HUDEP-2 (cell line): ENCODE measurements at regions not wholly inside any gene's neighbourhood (a gene's known extent, or its start where the extent isn't known, plus 50 kb on each side); places are given as distances from the start of the nearest gene placed in this dataset.

ENCODE experiments used
- DNase-seq, 76 experiments: peaks; one replicate each; lab custom pipeline; 2025; ENCODE audit not compliant: unreplicated experiment in 76 of 76; lab: John Stamatoyannopoulos, UW

DNA sequence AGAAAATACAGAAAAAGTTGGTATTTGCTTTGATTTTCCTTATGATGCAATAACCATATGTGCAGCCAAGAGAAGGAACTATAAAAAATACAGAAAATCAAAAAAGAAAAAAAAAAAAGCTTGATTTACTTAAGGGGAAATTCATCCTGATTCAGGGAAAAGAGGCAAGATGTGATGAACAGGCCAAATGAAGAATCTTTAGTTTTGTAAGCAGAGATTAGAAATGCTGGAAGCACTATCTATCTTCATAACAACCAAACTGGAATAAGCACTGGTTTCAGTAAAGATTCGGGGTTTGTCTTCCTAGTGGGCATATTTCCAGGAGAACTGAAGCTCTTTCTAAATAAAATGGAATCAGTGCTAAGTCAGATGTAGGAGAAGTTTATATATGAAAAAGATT is 82.9 kb upstream of the KCNIP4 start:
- no peak for DNase-seq

DNA sequence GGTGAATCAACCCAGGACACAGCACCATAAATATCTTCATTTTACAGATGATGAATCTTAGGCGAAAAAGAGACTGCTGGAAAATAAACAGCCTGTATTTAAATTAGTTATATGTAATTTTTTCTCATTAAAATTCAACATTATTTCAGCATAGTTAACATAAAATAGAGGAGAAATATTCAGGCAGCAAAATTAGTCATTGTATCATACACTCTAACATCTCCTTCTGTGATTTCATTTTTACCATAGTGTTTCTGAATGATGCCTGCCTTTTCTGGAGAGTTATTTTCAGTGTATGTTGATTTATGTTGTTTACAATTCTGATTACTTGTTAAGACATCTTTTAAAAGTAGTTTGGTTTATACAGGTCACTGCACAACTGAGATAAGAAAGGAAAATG is 82.3 kb upstream of the KCNIP4 start:
- no peak for DNase-seq

DNA sequence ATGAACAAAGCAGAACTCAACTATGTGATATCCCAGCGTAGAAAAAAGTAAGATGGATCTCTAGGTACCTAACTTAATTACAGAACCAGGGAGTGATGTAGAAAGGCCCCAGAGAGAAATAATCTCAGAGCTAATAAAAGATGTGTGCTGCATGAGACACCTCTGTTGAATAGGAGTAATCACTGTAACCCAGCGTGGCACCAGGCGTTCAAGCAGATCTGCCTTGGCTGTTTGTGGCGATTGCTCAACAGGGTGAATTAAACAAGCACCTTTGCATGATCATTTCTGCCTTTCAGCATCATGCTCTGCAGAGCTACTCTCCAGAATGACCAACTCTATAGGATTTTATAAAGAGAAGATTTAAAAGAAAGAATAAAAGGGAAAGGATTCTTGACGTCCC is 81.7 kb upstream of the KCNIP4 start:
- DNase-seq = no peak

DNA sequence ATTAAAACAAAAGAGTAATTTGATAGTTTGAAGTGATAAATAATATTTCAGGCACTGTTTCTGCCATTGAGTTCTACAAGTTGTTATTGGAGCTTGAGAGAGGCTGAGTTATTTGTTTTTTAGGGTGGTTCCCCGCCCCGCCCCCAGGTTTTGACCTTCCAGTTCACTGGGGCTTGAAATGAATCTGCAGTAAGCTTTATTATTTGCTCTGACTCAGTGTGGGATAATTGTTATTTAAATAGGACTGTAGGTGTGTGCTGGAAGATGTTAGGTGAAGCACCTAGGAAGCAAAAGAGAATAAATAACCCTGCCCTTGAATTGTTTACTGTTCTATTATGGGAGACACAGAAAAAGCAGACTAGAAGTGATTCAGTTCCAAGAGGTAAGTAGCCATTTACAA is 81.2 kb upstream of the KCNIP4 start:
- no peak for DNase-seq

DNA sequence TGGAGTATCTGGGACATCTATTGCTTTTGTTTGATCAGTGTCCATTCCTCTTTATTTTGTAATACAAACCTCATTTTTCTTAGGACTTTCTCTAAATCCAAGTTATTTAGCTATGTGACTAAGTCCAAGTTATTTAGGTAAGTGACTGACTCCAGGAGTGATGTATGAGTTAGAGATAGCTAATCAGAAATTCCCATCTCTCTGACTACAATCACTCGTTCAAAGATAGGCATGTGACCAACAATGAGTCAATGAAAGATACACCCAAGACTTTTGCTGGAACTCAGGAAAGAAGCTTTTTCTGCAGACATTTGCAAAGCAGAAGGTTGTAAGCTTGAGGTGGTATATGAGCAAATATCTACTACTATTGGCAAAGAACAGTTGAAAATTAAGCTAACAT is 72.5 kb upstream of the KCNIP4 start:
- DNase-seq = no peak

- DNase-seq = no peak
Observed at GRCh38 chr4:22020129-22020528, 71.6 kb upstream of the KCNIP4 start.

DNA sequence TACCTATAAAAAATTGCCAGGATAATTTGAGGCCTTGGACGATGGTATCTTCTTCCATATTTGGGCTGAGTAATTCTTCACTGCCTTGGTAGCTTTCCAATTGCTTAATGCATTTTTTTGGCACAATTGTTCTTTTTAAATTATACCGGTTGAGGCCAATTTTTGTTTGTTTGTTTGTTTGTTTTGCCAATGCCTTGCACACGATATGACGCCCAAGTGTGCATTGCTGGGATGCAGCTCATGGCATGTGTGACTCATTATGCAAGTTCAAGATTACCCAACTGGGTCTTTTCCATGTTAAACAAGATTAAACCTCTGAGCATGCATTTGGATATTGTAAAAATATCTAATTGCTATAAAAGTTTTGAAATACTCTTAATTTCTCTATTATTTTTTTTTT is 71.1 kb upstream of the KCNIP4 start:
- no peak for DNase-seq

DNA sequence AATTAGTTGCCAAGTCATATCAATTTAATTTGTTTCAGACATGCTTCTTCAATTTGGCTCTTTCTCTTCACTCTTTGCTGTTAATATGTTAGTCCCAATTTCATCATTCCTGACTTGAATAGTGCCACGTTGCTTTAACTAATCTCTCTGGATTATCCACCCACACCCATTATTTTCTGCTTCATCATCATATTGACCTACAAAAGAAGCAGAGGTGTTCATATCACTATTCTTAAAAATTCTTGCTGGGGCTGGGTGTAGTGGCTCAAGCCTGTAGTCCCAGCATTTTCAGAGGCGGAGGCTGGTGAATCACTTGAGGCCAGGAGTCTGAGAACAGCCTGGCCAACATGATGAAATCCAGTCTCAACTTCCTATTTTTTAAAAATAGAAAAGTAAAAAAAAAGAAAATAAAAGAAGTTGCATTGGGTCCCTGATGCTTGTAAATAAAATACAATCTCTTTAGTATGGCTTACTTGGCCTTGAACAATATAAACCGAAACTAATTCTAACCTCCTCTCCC is 65.7 kb upstream of the KCNIP4 start:
- no peak for DNase-seq

GRCh38 chr4:22003878-22004277 is 55.3 kb upstream of the KCNIP4 start:
- DNase-seq = no peak
